Panc1 (cell line): ENCODE measurements at regions not wholly inside any gene's neighbourhood (a gene's known extent, or its start where the extent isn't known, plus 50 kb on each side); places are given as distances from the start of the nearest gene placed in this dataset.

Source experiments
- POLR2AphosphoS5 ChIP-seq: IDR thresholded peaks from 2 replicates; pipeline ENCODE4 v1.6.1; 2012; ENCODE audit warnings: mild to moderate bottlenecking, low read depth, low read length, moderate library complexity
- SIN3A ChIP-seq: IDR thresholded peaks from 2 replicates; pipeline ENCODE4 v1.6.1; 2012; ENCODE audit warnings: low read depth, mild to moderate bottlenecking, low read length, moderate library complexity, borderline replicate concordance; ENCODE audit not compliant: insufficient read depth
- TCF7L2 ChIP-seq: IDR thresholded peaks from 2 replicates; pipeline ENCODE4 v1.6.1; 2011; ENCODE audit warnings: mild to moderate bottlenecking, low read depth, low read length, inconsistent platforms
- TF ChIP-seq, protein P1 (sequence below): fragments of 450-650 bp; IDR thresholded peaks from 2 replicates; pipeline ENCODE4 v1.5.1; 2017; ENCODE audit warnings: mild to moderate bottlenecking
- TF ChIP-seq, protein P2 (sequence below), 2 experiments: IDR thresholded peaks; 2 replicates each; pipeline ENCODE4 v1.6.1; 2011 to 2012; ENCODE audit warnings: low read depth in 2 of 2, control low read depth in 1 of 2, low read length in 1 of 2, mild to moderate bottlenecking in 1 of 2, moderate library complexity in 1 of 2; ENCODE audit not compliant: insufficient read depth in 1 of 2

DNA sequence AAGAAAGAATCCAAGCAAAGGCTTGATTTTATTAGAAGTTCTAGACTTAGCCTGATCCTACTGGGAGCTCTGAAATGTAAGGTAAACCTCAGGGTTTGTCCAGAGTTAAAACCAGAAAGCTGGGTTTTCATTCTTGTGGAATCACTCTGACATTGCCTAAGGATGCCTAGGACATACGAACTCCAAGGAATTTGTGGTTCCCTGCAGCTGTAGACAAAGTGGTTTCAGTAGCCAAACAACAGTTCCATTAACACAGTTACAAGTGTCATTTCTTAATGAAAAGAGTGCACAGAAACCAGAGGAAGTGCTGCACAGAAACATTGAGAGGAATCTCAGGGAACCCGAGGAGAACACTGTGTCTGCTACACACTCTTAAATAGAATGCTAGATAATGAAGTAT, 221.4 kb upstream of the ST6GAL2 start:
- TF ChIP-seq, protein P1, sequence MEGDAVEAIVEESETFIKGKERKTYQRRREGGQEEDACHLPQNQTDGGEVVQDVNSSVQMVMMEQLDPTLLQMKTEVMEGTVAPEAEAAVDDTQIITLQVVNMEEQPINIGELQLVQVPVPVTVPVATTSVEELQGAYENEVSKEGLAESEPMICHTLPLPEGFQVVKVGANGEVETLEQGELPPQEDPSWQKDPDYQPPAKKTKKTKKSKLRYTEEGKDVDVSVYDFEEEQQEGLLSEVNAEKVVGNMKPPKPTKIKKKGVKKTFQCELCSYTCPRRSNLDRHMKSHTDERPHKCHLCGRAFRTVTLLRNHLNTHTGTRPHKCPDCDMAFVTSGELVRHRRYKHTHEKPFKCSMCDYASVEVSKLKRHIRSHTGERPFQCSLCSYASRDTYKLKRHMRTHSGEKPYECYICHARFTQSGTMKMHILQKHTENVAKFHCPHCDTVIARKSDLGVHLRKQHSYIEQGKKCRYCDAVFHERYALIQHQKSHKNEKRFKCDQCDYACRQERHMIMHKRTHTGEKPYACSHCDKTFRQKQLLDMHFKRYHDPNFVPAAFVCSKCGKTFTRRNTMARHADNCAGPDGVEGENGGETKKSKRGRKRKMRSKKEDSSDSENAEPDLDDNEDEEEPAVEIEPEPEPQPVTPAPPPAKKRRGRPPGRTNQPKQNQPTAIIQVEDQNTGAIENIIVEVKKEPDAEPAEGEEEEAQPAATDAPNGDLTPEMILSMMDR, result no peak
- TF ChIP-seq, protein P2, sequence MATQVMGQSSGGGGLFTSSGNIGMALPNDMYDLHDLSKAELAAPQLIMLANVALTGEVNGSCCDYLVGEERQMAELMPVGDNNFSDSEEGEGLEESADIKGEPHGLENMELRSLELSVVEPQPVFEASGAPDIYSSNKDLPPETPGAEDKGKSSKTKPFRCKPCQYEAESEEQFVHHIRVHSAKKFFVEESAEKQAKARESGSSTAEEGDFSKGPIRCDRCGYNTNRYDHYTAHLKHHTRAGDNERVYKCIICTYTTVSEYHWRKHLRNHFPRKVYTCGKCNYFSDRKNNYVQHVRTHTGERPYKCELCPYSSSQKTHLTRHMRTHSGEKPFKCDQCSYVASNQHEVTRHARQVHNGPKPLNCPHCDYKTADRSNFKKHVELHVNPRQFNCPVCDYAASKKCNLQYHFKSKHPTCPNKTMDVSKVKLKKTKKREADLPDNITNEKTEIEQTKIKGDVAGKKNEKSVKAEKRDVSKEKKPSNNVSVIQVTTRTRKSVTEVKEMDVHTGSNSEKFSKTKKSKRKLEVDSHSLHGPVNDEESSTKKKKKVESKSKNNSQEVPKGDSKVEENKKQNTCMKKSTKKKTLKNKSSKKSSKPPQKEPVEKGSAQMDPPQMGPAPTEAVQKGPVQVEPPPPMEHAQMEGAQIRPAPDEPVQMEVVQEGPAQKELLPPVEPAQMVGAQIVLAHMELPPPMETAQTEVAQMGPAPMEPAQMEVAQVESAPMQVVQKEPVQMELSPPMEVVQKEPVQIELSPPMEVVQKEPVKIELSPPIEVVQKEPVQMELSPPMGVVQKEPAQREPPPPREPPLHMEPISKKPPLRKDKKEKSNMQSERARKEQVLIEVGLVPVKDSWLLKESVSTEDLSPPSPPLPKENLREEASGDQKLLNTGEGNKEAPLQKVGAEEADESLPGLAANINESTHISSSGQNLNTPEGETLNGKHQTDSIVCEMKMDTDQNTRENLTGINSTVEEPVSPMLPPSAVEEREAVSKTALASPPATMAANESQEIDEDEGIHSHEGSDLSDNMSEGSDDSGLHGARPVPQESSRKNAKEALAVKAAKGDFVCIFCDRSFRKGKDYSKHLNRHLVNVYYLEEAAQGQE (IDR thresholded peaks at IDR 0.05; ENCODE audit: insufficient read depth in 1 of 2, low read depth in 2 of 2, low read length in 1 of 2), result no peak
- TF ChIP-seq SIN3A (no peak), POLR2AphosphoS5 (no peak), TCF7L2 (no peak)
